Esophagus squamous epithelium (tissue), 4 donors: ENCODE measurements at regions not wholly inside any gene's neighbourhood (a gene's known extent, or its start where the extent isn't known, plus 50 kb on each side); places are given as distances from the start of the nearest gene placed in this dataset.

ENCODE experiments used
- CTCF ChIP-seq, 6 experiments: fragments of 450-650 bp in 4 of 6; fragments of 200-600 bp in 2 of 6; sonication (generic) in 2 of 6; IDR thresholded peaks; one replicate each; pipeline ENCODE4 v1.5.1; 2016 to 2019; ENCODE audit warnings: antibody characterized with exemption in 6 of 6, mild to moderate bottlenecking in 4 of 6, moderate library complexity in 4 of 6
- POLR2A ChIP-seq, 4 donors: fragments of 450-650 bp; IDR thresholded peaks; one replicate each; pipeline ENCODE4 v1.6.1; 2017; ENCODE audit warnings: antibody characterized with exemption in 4 of 4, mild to moderate bottlenecking in 4 of 4, moderate library complexity in 3 of 4

GRCh38 chr21:38997051-38997842 lies 186.0 kb downstream of the PSMG1 start:
- TF ChIP-seq POLR2A (IDR thresholded peaks at IDR 0.05), result no peak
- no peak for TF ChIP-seq CTCF (IDR thresholded peaks at IDR 0.05)
